IMR-90 (cell line): ENCODE measurements at regions not wholly inside any gene's neighbourhood (a gene's known extent, or its start where the extent isn't known, plus 50 kb on each side); places are given as distances from the start of the nearest gene placed in this dataset.

Experiments used
- ATAC-seq: fragments of 200-7000 bp; cut with Tn5 transposase; 2 replicates; pipeline ENCODE4 v1.9.1; 2020; ENCODE audit warnings: low read depth, mild to moderate bottlenecking, moderate library complexity
- BruUV-seq: library from RNA; stranded (reverse); fragments of 400-500 nt; replicated peaks from 2 replicates; lab custom pipeline; 2021; lab: Mats Ljungman, UMichigan
- CTCF ChIA-PET: fragments of 300-600 bp; formaldehyde crosslinking; extraction: SDS; loops from one replicate; lab custom pipeline; 2021; ENCODE audit warnings: antibody characterized with exemption; lab: Yijun Ruan, JAX
- POLR2A ChIA-PET: fragments of 300-600 bp; sonication (Branson Sonifier 250); formaldehyde crosslinking; loops from one replicate; lab custom pipeline; 2022; ENCODE audit warnings: antibody characterized with exemption; ENCODE audit not compliant: unreplicated experiment; lab: Charles Lee
- DNase-seq: peaks from one replicate; pipeline ENCODE4 v3.0.0; 2013
- H2AFZ ChIP-seq: replicated peaks from 2 replicates; pipeline ENCODE3; 2013; ENCODE audit warnings: low read length, mild to moderate bottlenecking; ENCODE audit not compliant: poor library complexity
- H2AK5ac ChIP-seq: 2 replicates; pipeline ENCODE4 v1.6.1; 2013; ENCODE audit warnings: low read depth, low read length, inconsistent platforms
- H2AK9ac ChIP-seq: replicated peaks from 2 replicates; pipeline ENCODE3; 2013; ENCODE audit warnings: mild to moderate bottlenecking, low read depth, low read length, moderate library complexity; ENCODE audit not compliant: poor library complexity
- H2BK120ac ChIP-seq: 2 replicates; pipeline ENCODE4 v1.6.1; 2013; ENCODE audit warnings: low read depth, low read length, inconsistent platforms
- H2BK15ac ChIP-seq: 3 replicates; pipeline ENCODE4 v1.6.1; 2013; ENCODE audit warnings: low read depth, low read length, inconsistent platforms
- H2BK20ac ChIP-seq: 2 replicates; pipeline ENCODE4 v1.6.1; 2013; ENCODE audit warnings: low read depth, mild to moderate bottlenecking, inconsistent platforms, low read length, moderate library complexity
- H2BK5ac ChIP-seq: 2 replicates; pipeline ENCODE4 v1.6.1; 2013; ENCODE audit warnings: mild to moderate bottlenecking, low read depth, low read length, inconsistent platforms; ENCODE audit not compliant: poor library complexity, severe bottlenecking
- H3K14ac ChIP-seq: replicated peaks from 2 replicates; pipeline ENCODE4 v1.6.1; 2013; ENCODE audit warnings: low read depth, low read length, inconsistent platforms
- H3K18ac ChIP-seq: 2 replicates; pipeline ENCODE4 v1.6.1; 2013; ENCODE audit warnings: low read depth, low read length, control low read depth
- H3K23ac ChIP-seq: 2 replicates; pipeline ENCODE4 v1.6.1; 2013; ENCODE audit warnings: low read depth, low read length, inconsistent platforms
- H3K27ac ChIP-seq: 2 replicates; pipeline ENCODE4 v1.5.1; 2013; ENCODE audit warnings: mild to moderate bottlenecking, control low read depth, low read length; ENCODE audit not compliant: insufficient read depth
- H3K27me3 ChIP-seq: 2 replicates; pipeline ENCODE4 v1.6.1; 2013; ENCODE audit warnings: low read length; ENCODE audit not compliant: control insufficient read depth, insufficient read depth
- H3K36me3 ChIP-seq: 2 replicates; pipeline ENCODE4 v1.6.1; 2013; ENCODE audit warnings: low read length, mixed read lengths; ENCODE audit not compliant: control insufficient read depth, insufficient read depth
- H3K4ac ChIP-seq: 2 replicates; pipeline ENCODE4 v1.6.1; 2013; ENCODE audit warnings: low read depth, low read length, inconsistent platforms
- H3K4me1 ChIP-seq: 2 replicates; pipeline ENCODE4 v1.6.1; 2013; ENCODE audit warnings: low read length, mixed read lengths; ENCODE audit not compliant: control insufficient read depth, insufficient read depth
- H3K4me2 ChIP-seq: 2 replicates; pipeline ENCODE4 v1.6.1; 2013; ENCODE audit warnings: low read depth, mild to moderate bottlenecking, control low read depth, low read length, moderate library complexity
- H3K4me3 ChIP-seq: 2 replicates; pipeline ENCODE4 v1.5.1; 2013; ENCODE audit warnings: low read depth, mild to moderate bottlenecking, control low read depth, low read length, moderate library complexity; ENCODE audit not compliant: insufficient read depth
- H3K56ac ChIP-seq: 2 replicates; pipeline ENCODE4 v1.6.1; 2013; ENCODE audit warnings: low read length, inconsistent platforms; ENCODE audit not compliant: insufficient read depth; ENCODE audit errors: extremely low read depth
- H3K79me1 ChIP-seq, 2 experiments: 2 replicates each; pipeline ENCODE4 v1.6.1; 2013; ENCODE audit warnings: low read length in 2 of 2, inconsistent platforms in 1 of 2, low read depth in 1 of 2
- H3K9ac ChIP-seq: 2 replicates; pipeline ENCODE4 v1.6.1; 2013; ENCODE audit warnings: low read depth, low read length, control low read depth
- H3K9me1 ChIP-seq: 2 replicates; pipeline ENCODE4 v1.6.1; 2013; ENCODE audit warnings: low read length, inconsistent platforms; ENCODE audit not compliant: insufficient read depth
- H3K9me3 ChIP-seq: 2 replicates; pipeline ENCODE4 v1.6.1; 2013; ENCODE audit warnings: low read length; ENCODE audit not compliant: control insufficient read depth, insufficient read depth
- H4K20me1 ChIP-seq: 2 replicates; pipeline ENCODE4 v1.6.1; 2013; ENCODE audit warnings: low read length, inconsistent platforms; ENCODE audit not compliant: insufficient read depth
- H4K5ac ChIP-seq: 2 replicates; pipeline ENCODE4 v1.6.1; 2013; ENCODE audit warnings: mild to moderate bottlenecking, low read depth, low read length, control low read depth
- H4K8ac ChIP-seq, 2 experiments: 2 replicates each; pipeline ENCODE4 v1.6.1; 2013; ENCODE audit warnings: low read depth in 2 of 2, low read length in 2 of 2, control low read depth in 1 of 2, inconsistent platforms in 1 of 2
- H4K91ac ChIP-seq: 2 replicates; pipeline ENCODE4 v1.6.1; 2013; ENCODE audit warnings: low read depth, low read length, inconsistent platforms; ENCODE audit not compliant: insufficient read depth
- MAFK ChIP-seq: IDR thresholded peaks from 2 replicates; pipeline ENCODE4 v1.6.1; 2012; ENCODE audit warnings: low read depth, low read length, improper control_type of control experiment
- NFE2L2 ChIP-seq: fragments of 150-350 bp; IDR thresholded peaks from 2 replicates; pipeline ENCODE4 v1.6.1; 2016; ENCODE audit warnings: low read depth, mild to moderate bottlenecking, low read length
- RFX5 ChIP-seq: IDR thresholded peaks from 2 replicates; pipeline ENCODE4 v1.8.0; 2012; ENCODE audit warnings: low read depth, mild to moderate bottlenecking, low read length, moderate library complexity
- WGBS, 2 experiments: methylation state at CpG; one replicate each; pipeline versions ENCODE4 v1.1.5 to v1.1.7; 2013; ENCODE audit warnings: missing lambda C conversion rate in 2 of 2; ENCODE audit not compliant: insufficient read length in 1 of 2; ENCODE audit errors: extremely low coverage in 2 of 2; 5-methylcytosine and 5-hydroxymethylcytosine counted together
- dilution Hi-C: fragments of 300-500 bp; cut with HindIII; formaldehyde crosslinking; loops from one replicate; pipeline ENCODE4 v1.14.3; 2018; ENCODE audit warnings: low sequenced_read_pairs; ENCODE audit not compliant: unreplicated experiment
- in situ Hi-C: fragments of 300-500 bp; cut with MboI; formaldehyde crosslinking; loops from 3 replicates; pipeline ENCODE4 v1.14.3; 2019; ENCODE audit warnings: low sequenced_read_pairs, inconsistent platforms, mixed read lengths
- intact Hi-C: fragments of 100-400 bp; cut with micrococcal nuclease; formaldehyde crosslinking; loops from 2 replicates; pipeline ENCODE4 v1.10.0; 2022
- TF ChIP-seq, protein P1 (sequence below): fragments of 150-350 bp; IDR thresholded peaks from 2 replicates; pipeline ENCODE4 v1.6.1; 2017; ENCODE audit warnings: mild to moderate bottlenecking, antibody characterized with exemption, low read length, low read depth

DNA sequence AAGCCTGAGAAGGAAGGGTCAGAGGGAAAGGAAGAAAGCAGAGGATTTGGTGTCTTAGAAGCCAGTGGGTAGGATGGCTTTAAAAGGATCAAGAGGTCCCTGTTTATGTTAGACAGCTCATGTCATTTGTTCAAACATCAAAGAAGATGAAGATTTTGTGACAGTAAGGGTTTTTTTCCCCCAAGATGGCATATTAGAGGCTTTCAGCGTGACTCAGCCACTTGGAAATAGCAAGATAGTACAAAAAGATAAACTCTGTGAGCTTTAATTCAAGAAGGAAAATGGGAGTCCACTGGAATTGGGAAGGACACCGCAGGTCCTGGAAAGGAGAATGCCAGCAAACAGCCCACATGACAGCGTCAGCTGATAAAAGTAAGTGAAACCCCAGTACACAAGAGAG lies 467.1 kb upstream of the THBS1 start:
- no CpG with 5 or more reads among the region's 3 CpGs for WGBS, 2 experiments
- no peaks in the 10 kb centered on the region for H3K36me3 ChIP-seq
- H2BK15ac ChIP-seq: 0 out of 3 replicates have a peak overlapping the region, but pooled peaks have one; percentile 9
- H3K79me1 ChIP-seq: no peaks in the 10 kb centered on the region
- peak overlapping the region; percentile 51; the same call in 1 of the 2 replicates for H4K5ac ChIP-seq
- peak overlapping the region; percentile 76; the same call in 1 of the 2 replicates for H3K18ac ChIP-seq
- no TSS peak for BruUV-seq
- peaks cover 2% of the 10 kb centered on the region; the same call in 1 of the 2 replicates for H3K4me1 ChIP-seq
- no peak for DNase-seq
- no peak overlapping the region for H3K4me2 ChIP-seq
- H2AK9ac ChIP-seq: no peak overlapping the region
- dilution Hi-C loops: no loop called here
- no peak; the same call in 1 of the 2 replicates for ATAC-seq
- H3K23ac ChIP-seq: no peak overlapping the region
- intact Hi-C loops: no loop called here
- in situ Hi-C loops: no loop called here
- H3K27me3 ChIP-seq: no peaks in the 10 kb centered on the region
- H2AK5ac ChIP-seq: no peak overlapping the region; the same call in 1 of the 2 replicates
- peak overlapping the region; percentile 58; the same call in 1 of the 2 replicates for H2BK120ac ChIP-seq
- no peak overlapping the region for H3K56ac ChIP-seq
- TF ChIP-seq MAFK (peak; percentile 25; the same call in 1 of the 2 replicates), NFE2L2 (no peak), RFX5 (no peak)
- TF ChIP-seq, protein P1, sequence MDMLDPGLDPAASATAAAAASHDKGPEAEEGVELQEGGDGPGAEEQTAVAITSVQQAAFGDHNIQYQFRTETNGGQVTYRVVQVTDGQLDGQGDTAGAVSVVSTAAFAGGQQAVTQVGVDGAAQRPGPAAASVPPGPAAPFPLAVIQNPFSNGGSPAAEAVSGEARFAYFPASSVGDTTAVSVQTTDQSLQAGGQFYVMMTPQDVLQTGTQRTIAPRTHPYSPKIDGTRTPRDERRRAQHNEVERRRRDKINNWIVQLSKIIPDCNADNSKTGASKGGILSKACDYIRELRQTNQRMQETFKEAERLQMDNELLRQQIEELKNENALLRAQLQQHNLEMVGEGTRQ: peak; percentile 28; the same call in 1 of the 2 replicates
- CTCF ChIA-PET: no interaction called here
- peak overlapping the region; percentile 51 for H2AFZ ChIP-seq
- H4K20me1 ChIP-seq: no peaks in the 10 kb centered on the region
- 0 out of 2 replicates have a peak overlapping the region, but pooled peaks have one; percentile 46 for H2BK20ac ChIP-seq
- H2BK5ac ChIP-seq: no peak overlapping the region
- no peak overlapping the region for H3K27ac ChIP-seq
- H3K4ac ChIP-seq: no peak overlapping the region; the same call in 1 of the 2 replicates
- no peak overlapping the region for H3K9ac ChIP-seq
- POLR2A ChIA-PET: interaction anchor here (0.7 kb wide), 1 partner anchor 12 kb away, joined by 3 read pairs; no protein-coding TSS in a partner anchor
- peak overlapping the region; percentile 20; the same call in 1 of the 2 replicates for H4K91ac ChIP-seq
- 0 out of 2 replicates have a peak overlapping the region, but pooled peaks have one; percentile 49 for H3K14ac ChIP-seq
- peak overlapping the region in 1 of 2 experiments; percentile 66; a peak in 1 of 4 replicates for H4K8ac ChIP-seq
- H3K9me3 ChIP-seq: peaks cover 18% of the 10 kb centered on the region
- no peak overlapping the region for H3K4me3 ChIP-seq
- no peaks in the 10 kb centered on the region for H3K9me1 ChIP-seq
